SIG-M5 (cell line): ENCODE measurements at regions not wholly inside any gene's neighbourhood (a gene's known extent, or its start where the extent isn't known, plus 50 kb on each side); places are given as distances from the start of the nearest gene placed in this dataset.

Experiments used
- DNase-seq: peaks from one replicate; lab custom pipeline; 2025; lab: John Stamatoyannopoulos, UW

DNA sequence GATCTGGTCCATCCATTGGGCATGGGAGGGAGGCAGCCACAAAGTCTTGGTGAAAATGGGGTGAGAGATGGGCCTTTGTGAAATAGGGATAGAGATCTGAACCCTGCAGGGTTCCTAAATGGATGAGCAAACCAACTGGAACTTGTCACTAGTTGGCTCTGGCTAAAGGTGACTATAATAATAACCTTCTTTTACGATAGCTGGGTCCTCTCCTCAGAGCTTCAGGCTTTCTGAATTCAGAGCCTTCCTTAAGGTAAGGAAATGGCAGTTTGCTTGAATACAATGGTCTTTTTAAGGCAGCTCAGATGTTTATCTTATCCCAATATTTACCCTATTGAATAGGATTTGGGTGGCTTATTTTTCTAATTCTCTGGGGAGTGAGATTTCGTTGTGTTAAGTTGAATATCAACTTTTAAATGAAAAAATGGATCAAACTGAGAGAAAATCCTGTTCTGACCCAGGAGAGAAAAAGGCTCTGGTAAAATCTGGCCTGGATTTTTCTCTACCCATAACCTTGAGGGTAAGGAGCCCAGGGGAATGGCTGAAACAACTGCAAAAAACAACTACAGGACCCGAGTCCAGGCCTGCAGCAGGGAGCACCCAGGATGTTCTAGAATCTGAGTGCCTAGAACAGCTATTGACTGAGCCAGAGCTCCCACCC is 61.1 kb upstream of the CXCR4 start:
- DNase-seq, result no peak

DNA sequence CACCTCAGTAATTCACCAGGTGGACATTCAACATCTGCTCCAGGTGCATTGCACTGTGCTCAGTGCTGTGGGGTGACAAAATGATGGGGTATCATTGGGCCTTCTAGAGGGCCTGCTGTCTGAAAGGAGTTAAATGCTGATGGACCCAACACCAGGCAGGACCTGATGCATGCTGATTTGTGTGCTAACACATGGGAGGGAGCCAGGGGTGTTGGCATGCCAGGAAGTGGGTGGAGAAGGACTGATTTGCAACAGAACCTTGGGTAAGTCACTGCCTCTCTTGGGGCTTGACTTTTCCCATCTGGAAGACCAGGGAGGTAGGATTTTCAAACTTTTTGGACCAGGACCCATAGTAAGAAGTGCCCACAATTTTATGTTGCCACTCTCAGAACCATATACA is 57.9 kb upstream of the CXCR4 start:
- DNase-seq, result no peak

DNA sequence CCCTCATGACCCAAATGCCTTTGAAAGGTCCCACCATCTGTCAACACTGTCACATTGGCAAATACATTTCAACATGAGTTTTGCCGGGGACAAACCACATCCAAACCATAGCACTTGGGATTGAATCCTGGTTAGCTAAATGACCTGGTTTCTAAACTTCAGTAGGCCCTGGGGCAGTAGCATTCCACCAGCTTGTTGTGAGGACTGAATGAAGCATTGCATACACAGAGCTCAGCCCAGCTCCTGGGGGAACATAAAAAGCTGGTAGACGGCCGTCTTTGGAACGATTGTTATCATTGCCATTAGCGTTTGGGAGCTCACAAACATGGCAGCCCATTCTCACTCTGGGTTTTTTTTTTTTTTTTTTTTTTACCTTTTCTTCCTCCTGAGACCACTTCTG is 57.5 kb upstream of the CXCR4 start:
- DNase-seq, result no peak

DNA sequence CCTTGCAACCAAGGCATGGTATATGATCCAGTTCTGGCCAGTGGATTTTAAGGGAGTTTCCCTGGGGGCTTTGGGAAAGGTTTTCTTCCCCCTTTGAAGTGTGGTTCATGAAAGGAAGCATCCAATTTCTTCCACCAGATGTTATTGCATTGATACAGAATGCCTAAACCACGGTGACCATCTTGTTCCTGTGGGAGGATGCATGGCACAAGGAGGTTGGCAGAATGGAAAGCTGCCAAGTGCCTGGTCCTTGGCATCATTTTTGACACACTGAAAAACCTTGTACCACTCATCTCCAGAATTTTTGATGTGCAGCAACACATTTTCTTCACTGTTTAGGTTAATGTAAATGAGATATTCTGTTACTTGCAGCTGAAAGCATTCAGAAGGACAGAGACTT is 55.2 kb upstream of the CXCR4 start:
- DNase-seq, result no peak

DNA sequence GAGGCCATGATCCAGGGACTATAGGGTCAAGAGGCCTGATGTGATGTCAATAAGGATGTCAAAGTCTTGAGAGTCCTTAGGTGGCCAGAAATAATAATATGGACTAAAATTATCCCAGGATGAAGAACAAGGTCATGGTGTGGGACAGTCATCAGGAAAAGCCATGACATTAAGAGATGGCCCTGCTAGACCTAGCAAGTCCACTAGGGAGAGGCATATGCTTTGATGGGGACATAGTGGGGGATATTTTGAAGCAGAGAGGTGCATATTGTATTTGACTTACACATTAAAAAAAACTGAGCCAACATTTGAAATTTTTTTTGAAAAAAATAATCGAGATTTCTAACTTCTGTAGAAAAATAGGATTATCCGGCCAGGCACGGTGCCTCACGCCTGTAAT is 53.3 kb upstream of the CXCR4 start:
- DNase-seq, result no peak

DNA sequence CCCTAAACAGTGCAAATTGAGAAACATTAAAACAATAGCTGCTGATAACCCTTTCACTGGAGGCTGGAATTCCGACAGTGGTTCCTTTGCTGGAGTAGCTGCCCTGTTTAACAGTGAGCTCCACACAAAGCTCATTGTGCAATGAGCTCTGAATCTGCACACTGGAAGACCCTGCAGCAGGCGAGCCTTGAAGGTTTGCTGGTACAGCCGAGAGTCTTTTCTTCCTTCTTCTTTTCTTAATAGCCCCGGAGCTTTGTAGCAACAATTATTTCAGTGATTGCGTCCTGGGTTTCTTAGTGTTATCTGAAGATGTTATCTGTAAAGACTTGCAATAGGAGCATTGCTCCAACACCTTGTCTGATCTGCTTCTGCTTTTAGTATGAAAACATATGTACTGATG is 50.8 kb upstream of the CXCR4 start:
- peak; percentile 33 for DNase-seq

DNA sequence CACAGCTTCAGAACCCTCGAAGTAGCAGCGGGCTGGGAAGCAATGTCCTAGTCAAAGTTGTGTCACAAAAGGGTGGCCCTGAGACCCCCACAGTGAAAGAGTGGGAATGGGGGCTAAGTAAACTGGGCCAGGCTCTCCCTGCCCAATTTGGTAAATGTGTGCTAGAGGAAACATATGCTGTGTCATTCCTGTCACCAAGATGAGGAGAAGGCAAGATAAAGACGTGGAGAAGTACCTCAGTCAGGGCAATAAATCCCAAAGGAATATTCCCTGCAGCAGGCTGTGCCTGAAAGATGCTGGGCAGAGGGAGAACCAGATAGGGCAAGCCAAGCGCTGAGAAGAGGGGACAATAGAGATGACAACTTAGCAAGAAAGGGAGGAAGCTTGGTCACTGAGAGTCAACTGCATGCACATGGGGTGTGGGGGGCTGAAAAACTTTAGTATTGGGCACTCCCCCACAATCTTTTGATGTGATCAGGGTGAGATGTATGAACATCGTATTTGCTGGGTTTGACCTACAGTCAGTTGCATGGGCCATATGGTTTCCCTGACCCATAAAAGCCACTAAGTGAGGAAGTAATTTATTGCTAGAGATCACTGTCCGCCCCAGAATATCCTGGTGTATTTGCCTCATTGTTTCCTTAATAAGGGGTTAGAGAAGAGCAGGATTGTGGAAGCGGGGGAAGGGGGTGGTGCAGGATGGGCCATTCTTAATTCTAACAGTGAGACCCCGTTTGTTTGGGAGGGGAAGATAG is 49.9 kb upstream of the CXCR4 start:
- DNase-seq, result no peak
